Coronary artery (tissue), 2 donors: ENCODE measurements at regions not wholly inside any gene's neighbourhood (a gene's known extent, or its start where the extent isn't known, plus 50 kb on each side); places are given as distances from the start of the nearest gene placed in this dataset.

ENCODE experiments used
- DNase-seq: peaks from one replicate; pipeline ENCODE4 v3.0.0-alpha.2; 2017; ENCODE audit warnings: low spot score
- H3K27ac ChIP-seq, 2 donors: fragments of 200-600 bp; sonication (generic); one replicate each; pipeline ENCODE4 v1.5.1; 2016 to 2019
- H3K4me3 ChIP-seq: fragments of 200-600 bp; sonication (generic); 2 replicates; pipeline ENCODE4 v1.5.1; 2016; ENCODE audit warnings: mild to moderate bottlenecking, moderate library complexity
- CTCF ChIP-seq: fragments of 200-600 bp; sonication (generic); IDR thresholded peaks from one replicate; pipeline ENCODE4 v1.5.1; 2019; ENCODE audit warnings: antibody characterized with exemption

- Histone ChIP-seq H3K4me3 (no peak overlapping the region), H3K27ac (no peak overlapping the region)
- no peak for TF ChIP-seq CTCF
- no peak for DNase-seq
These were observed 51.9 kb upstream of the ZSWIM6 start for GRCh38 chr5:61280205-61280604.

DNA sequence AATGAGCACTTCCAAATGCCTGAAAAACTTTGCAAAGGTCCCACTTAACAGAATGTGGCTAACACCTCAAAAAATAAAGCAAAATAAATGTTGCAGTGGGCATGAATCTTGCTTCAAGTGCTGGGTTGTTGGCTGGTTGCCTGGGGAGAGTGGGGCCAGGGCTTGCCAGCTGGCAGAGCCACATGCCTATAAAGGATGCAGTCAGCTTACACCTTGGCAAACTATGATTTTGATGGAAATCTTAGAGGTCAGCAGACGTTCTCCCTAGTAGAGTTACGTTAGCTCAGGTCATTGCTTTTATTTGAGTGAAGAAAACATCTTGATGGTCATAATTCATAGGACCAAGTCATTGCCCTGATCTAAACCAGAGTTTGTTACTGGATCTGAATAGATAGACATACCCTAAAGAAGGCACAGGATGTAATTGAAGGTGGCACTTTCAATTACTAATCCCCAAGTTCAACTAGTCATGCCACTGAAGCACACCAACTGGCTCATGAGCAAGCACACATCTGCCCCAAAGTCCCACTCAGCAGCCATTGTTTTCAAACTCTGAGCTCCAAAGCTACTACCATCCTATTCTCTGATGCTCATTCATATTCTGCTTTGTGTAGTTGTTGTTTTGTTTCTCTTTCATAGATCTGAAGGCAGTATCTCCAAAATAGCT, 51.2 kb upstream of the ZSWIM6 start:
- TF ChIP-seq CTCF, result no peak
- Histone ChIP-seq H3K27ac (no peak overlapping the region), H3K4me3 (no peak overlapping the region)
- no peak for DNase-seq

DNA sequence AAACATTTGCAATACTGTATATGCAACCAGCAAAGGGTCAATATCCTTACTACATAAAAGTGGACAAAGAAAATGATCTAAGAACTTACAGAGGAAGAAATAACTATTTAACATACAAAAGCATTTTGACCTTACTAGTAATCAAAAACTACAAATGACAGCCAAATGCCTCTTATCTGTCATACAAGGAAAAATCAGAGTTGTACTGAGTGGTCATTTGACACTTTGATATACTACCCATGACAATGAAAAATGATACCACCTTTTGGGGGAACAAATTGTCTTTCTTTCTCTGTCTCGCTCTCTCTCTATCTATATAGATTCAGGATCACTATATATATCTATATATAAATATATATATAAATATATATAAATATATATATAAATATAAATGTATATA, 50.4 kb upstream of the ZSWIM6 start:
- H3K4me3 ChIP-seq, result no peak overlapping the region
- no peak for DNase-seq
- no peak for TF ChIP-seq CTCF
- H3K27ac ChIP-seq, result no peak overlapping the region
